Midbrain (tissue), 1 donor: ENCODE measurements at regions not wholly inside any gene's neighbourhood (a gene's known extent, or its start where the extent isn't known, plus 50 kb on each side); places are given as distances from the start of the nearest gene placed in this dataset.

Source experiments
- DNase-seq: peaks from one replicate; lab custom pipeline; 2025; lab: John Stamatoyannopoulos, UW

DNA sequence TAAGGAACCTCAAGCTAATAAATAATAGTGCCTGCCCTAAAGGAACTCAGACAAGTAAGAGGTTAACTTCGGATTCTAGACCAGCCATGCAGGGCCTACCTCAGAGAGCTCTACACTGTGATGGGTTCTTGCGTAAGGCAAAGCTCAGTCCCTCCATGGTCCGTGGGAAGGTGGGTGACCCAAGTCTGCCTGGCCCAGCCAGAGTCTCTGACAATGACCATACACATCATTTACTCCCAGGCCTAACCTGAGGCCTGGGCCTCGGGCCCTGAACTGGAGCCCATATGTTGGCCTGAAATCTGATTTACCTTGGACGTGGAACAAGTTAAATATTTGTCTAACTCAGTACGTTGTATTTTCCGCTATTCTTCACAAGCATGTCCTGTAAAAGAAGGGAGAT, 55.1 kb downstream of the TMEM174 start:
- no peak for DNase-seq
